HEK293 (cell line): ENCODE measurements at regions not wholly inside any gene's neighbourhood (a gene's known extent, or its start where the extent isn't known, plus 50 kb on each side); places are given as distances from the start of the nearest gene placed in this dataset.

Experiments used
- CTCF ChIA-PET: fragments of 350-600 bp; formaldehyde crosslinking; extraction: SDS; loops from one replicate; lab custom pipeline; 2021; ENCODE audit warnings: antibody characterized with exemption; lab: Yijun Ruan, JAX
- POLR2A ChIA-PET: fragments of 300-600 bp; formaldehyde crosslinking; extraction: SDS; loops from one replicate; lab custom pipeline; 2020; ENCODE audit warnings: antibody characterized with exemption, inconsistent platforms; lab: Yijun Ruan, JAX
- H3K27ac ChIP-seq: fragments of 200-500 bp; sonication (Bioruptor generic); 2 replicates; pipeline ENCODE4 v1.5.1; 2014; ENCODE audit warnings: low read depth, low read length, control low read depth, inconsistent platforms; ENCODE audit errors: extremely low read depth
- H3K36me3 ChIP-seq, 2 experiments: fragments of 200-500 bp in 1 of 2; sonication (Bioruptor generic) in 1 of 2; 1 replicate in 1 of 2; 2 replicates in 1 of 2; pipeline ENCODE4 v1.5.1; 2014 to 2017; ENCODE audit warnings: inconsistent platforms in 2 of 2, low read length in 2 of 2; ENCODE audit not compliant: control insufficient read depth in 2 of 2, insufficient read depth in 1 of 2
- H3K4me1 ChIP-seq: fragments of 200-500 bp; sonication (Bioruptor generic); 2 replicates; pipeline ENCODE4 v1.5.1; 2014; ENCODE audit warnings: mild to moderate bottlenecking, low read length, inconsistent platforms; ENCODE audit not compliant: control insufficient read depth, insufficient read depth
- H3K4me3 ChIP-seq: 2 replicates; pipeline ENCODE4 v1.5.1; 2011; ENCODE audit warnings: low read depth, mild to moderate bottlenecking, control low read depth, low read length, moderate library complexity
- H3K9me3 ChIP-seq: fragments of 200-500 bp; sonication (Bioruptor generic); 2 replicates; pipeline ENCODE4 v1.5.1; 2014; ENCODE audit warnings: low read depth, low read length, inconsistent platforms; ENCODE audit not compliant: control insufficient read depth, insufficient read depth
- CTCF ChIP-seq: fragments of 450-650 bp; formaldehyde crosslinking; IDR thresholded peaks from 2 replicates; pipeline ENCODE4 v1.5.1; 2016; ENCODE audit warnings: missing biosample characterization, missing genetic modification characterization
- GFI1B ChIP-seq: fragments of 450-650 bp; formaldehyde crosslinking; IDR thresholded peaks from 2 replicates; pipeline ENCODE4 v1.5.1; 2016; ENCODE audit warnings: missing biosample characterization, missing genetic modification characterization
- GLI4 ChIP-seq: fragments of 450-650 bp; formaldehyde crosslinking; IDR thresholded peaks from 2 replicates; pipeline ENCODE4 v1.5.1; 2016; ENCODE audit warnings: missing biosample characterization, missing genetic modification characterization
- KLF10 ChIP-seq: fragments of 450-650 bp; IDR thresholded peaks from 2 replicates; pipeline ENCODE4 v1.5.1; 2018; ENCODE audit warnings: missing biosample characterization, mild to moderate bottlenecking, missing genetic modification characterization
- KLF17 ChIP-seq: fragments of 450-650 bp; formaldehyde crosslinking; IDR thresholded peaks from 2 replicates; pipeline ENCODE4 v1.5.1; 2016; ENCODE audit warnings: missing biosample characterization, missing genetic modification characterization
- RBAK ChIP-seq: fragments of 450-650 bp; formaldehyde crosslinking; IDR thresholded peaks from 2 replicates; pipeline ENCODE4 v1.5.1; 2016; ENCODE audit warnings: missing biosample characterization, missing genetic modification characterization
- SETDB1 ChIP-seq: IDR thresholded peaks from one replicate; pipeline ENCODE4 v1.6.1; 2017; ENCODE audit warnings: mild to moderate bottlenecking, low read length, moderate library complexity, mixed read lengths; ENCODE audit not compliant: insufficient read length
- ZBTB20 ChIP-seq: fragments of 450-650 bp; formaldehyde crosslinking; IDR thresholded peaks from 2 replicates; pipeline ENCODE4 v1.5.1; 2016; ENCODE audit warnings: missing biosample characterization, missing genetic modification characterization
- ZNF114 ChIP-seq: fragments of 450-650 bp; formaldehyde crosslinking; IDR thresholded peaks from 2 replicates; pipeline ENCODE4 v1.5.0; 2017; ENCODE audit warnings: missing biosample characterization, missing genetic modification characterization
- ZNF148 ChIP-seq: fragments of 450-650 bp; formaldehyde crosslinking; IDR thresholded peaks from 2 replicates; pipeline ENCODE4 v1.5.0; 2017; ENCODE audit warnings: missing biosample characterization, missing genetic modification characterization, borderline replicate concordance
- ZNF16 ChIP-seq: fragments of 450-650 bp; formaldehyde crosslinking; IDR thresholded peaks from 2 replicates; pipeline ENCODE4 v1.5.1; 2016; ENCODE audit warnings: low read depth, missing biosample characterization, missing genetic modification characterization
- ZNF214 ChIP-seq: fragments of 450-650 bp; formaldehyde crosslinking; IDR thresholded peaks from 2 replicates; pipeline ENCODE4 v1.5.1; 2017; ENCODE audit warnings: missing biosample characterization, mild to moderate bottlenecking, missing genetic modification characterization, borderline replicate concordance
- ZNF223 ChIP-seq: fragments of 450-650 bp; formaldehyde crosslinking; IDR thresholded peaks from 2 replicates; pipeline ENCODE4 v1.5.1; 2016; ENCODE audit warnings: missing biosample characterization, missing genetic modification characterization
- ZNF302 ChIP-seq: fragments of 450-650 bp; formaldehyde crosslinking; IDR thresholded peaks from 2 replicates; pipeline ENCODE4 v1.5.1; 2016; ENCODE audit warnings: missing biosample characterization, missing genetic modification characterization, low read depth
- ZNF354C ChIP-seq: fragments of 450-650 bp; formaldehyde crosslinking; IDR thresholded peaks from 2 replicates; pipeline ENCODE4 v1.5.1; 2016; ENCODE audit warnings: missing biosample characterization, missing genetic modification characterization, low read depth, borderline replicate concordance
- ZNF423 ChIP-seq: fragments of 450-650 bp; formaldehyde crosslinking; IDR thresholded peaks from 2 replicates; pipeline ENCODE4 v1.5.1; 2016; ENCODE audit warnings: missing biosample characterization, missing genetic modification characterization
- ZNF513 ChIP-seq: fragments of 450-650 bp; IDR thresholded peaks from 2 replicates; pipeline ENCODE4 v1.5.1; 2018; ENCODE audit warnings: missing biosample characterization, missing genetic modification characterization

- TF ChIP-seq GLI4 (tag by site-specific recombination) = no peak
- TF ChIP-seq ZBTB20 (tag by site-specific recombination) = no peak
- no peak for TF ChIP-seq RBAK (tag by site-specific recombination)
- no peak for TF ChIP-seq ZNF114 (tag by site-specific recombination)
- no peak for TF ChIP-seq ZNF223 (tag by site-specific recombination)
- no peak for TF ChIP-seq ZNF302 (tag by site-specific recombination)
- no peak for TF ChIP-seq ZNF513
- TF ChIP-seq CTCF = no peak
- no peak for TF ChIP-seq ZNF354C (tag by site-specific recombination)
- TF ChIP-seq ZNF16 (tag by site-specific recombination) = no peak
- TF ChIP-seq ZNF214 (tag by site-specific recombination) = no peak
- TF ChIP-seq ZNF148 = no peak
- no peak for TF ChIP-seq SETDB1
Observed at GRCh38 chr7:46522354-46522906, 601.4 kb upstream of the IGFBP3 start (continued).

GRCh38 chr7:46518713-46519112 lies 597.6 kb upstream of the IGFBP3 start:
- Histone ChIP-seq H3K4me1 (no peaks in the 10 kb centered on the region), H3K27ac (no peak overlapping the region), H3K36me3 (no peaks in the 10 kb centered on the region), H3K4me3 (no peak overlapping the region), H3K9me3 (no peaks in the 10 kb centered on the region)
- TF ChIP-seq ZNF423 (tag by site-specific recombination) (no peak), GFI1B (tag by site-specific recombination) (no peak), ZNF214 (tag by site-specific recombination) (no peak), KLF17 (no peak)
- ChIA-PET CTCF (no interaction called here), POLR2A (no interaction called here)

- Histone ChIP-seq H3K27ac (no peak overlapping the region), H3K4me1 (peaks cover 8% of the 10 kb centered on the region), H3K4me3 (no peak overlapping the region), H3K36me3 (no peaks in the 10 kb centered on the region), H3K9me3 (no peaks in the 10 kb centered on the region)
- CTCF ChIA-PET = interaction anchor here (0.6 to 1.1 kb wide), 4 partner anchors 18 to 759 kb away, joined by 3 read pairs; no protein-coding TSS in a partner anchor
- no peak for TF ChIP-seq KLF10 (tag by site-specific recombination)
- POLR2A ChIA-PET = no interaction called here
Observed at GRCh38 chr7:46515844-46516590, 594.9 kb upstream of the IGFBP3 start.
